HG03520 (cell line): ENCODE measurements at regions not wholly inside any gene's neighbourhood (a gene's known extent, or its start where the extent isn't known, plus 50 kb on each side); places are given as distances from the start of the nearest gene placed in this dataset.
"Not testable (repeated sequence)": the region's sequence is repeated elsewhere in the genome, so short reads cannot be mapped to it uniquely, and the experiment has no call there.

ENCODE experiments used
- ATAC-seq: cut with Tn5 transposase; IDR thresholded peaks from one replicate; pipeline ENCODE4 v1.9.1; 2021; ENCODE audit warnings: mild to moderate bottlenecking, moderate library complexity; ENCODE audit not compliant: unreplicated experiment

DNA sequence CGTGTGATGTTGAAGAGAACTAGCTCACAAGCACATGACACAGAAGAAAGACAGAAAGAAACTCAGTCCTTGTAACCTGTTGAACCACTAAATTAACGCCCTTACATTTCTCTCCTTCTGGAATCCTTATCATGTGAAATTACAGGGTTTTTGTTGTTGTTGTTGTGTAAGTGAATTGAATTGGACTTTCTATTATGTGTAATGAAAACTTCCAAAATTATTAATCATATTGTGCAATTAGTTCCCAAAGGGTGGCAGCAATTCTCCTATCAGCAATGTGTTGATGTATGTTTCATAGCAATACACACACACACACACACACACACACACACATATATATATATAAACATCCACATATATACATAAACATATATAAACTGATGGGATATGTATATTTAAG lies 402.2 kb upstream of the TCF4 start:
- ATAC-seq = no peak

- no peak for ATAC-seq
Measured at GRCh38 chr18:55988537-55988936, 400.5 kb upstream of the TCF4 start.

- ATAC-seq = no peak
Measured at GRCh38 chr18:55983433-55983832, 395.4 kb upstream of the TCF4 start.

DNA sequence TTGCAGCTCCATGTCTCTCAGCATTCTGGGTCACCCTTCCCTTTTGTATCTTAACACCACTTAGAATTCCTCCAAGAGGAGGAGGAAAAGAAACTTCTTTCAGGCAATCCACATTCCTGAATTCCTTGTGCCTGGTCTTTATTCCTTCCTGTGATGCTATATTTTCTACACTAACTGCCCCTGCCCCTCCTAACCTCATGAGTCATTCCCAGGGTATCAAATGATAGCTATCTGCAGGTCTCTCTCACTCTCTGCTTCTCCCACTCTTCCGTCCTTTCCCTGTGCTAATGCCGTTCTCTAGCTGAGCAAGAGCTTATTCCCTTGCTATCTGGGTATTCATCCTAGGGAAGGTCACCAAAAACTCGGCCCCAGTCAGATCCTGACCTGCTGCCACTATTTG lies 395.0 kb upstream of the TCF4 start:
- no peak for ATAC-seq

GRCh38 chr18:55981712-55982475 lies 393.9 kb upstream of the TCF4 start:
- no peak for ATAC-seq

- ATAC-seq = no peak
Measured at GRCh38 chr18:55974521-55974920, 386.5 kb upstream of the TCF4 start.

DNA sequence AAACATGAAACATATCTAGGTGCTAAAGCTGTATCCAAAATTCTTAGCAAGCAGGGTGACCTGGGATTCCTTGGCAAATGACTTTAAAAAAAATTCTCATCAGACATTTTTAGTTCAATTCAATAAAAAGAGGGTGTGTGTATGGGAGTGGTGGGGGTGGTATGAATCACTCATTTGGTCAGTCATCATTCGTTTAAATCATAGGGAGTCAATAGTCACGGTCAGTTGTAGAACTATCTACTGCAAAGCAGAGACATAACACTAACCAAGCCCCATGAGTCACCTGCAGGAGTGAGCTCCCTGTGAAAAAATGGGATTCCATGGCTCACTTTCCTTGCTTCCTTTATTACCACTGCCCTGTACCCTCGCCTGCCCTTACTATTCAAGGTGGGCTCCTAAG lies 380.6 kb upstream of the TCF4 start:
- no peak for ATAC-seq

GRCh38 chr18:55967019-55967418 lies 379.0 kb upstream of the TCF4 start:
- ATAC-seq = no peak

- ATAC-seq = no peak
Measured at GRCh38 chr18:55964171-55964570, 376.2 kb upstream of the TCF4 start.

DNA sequence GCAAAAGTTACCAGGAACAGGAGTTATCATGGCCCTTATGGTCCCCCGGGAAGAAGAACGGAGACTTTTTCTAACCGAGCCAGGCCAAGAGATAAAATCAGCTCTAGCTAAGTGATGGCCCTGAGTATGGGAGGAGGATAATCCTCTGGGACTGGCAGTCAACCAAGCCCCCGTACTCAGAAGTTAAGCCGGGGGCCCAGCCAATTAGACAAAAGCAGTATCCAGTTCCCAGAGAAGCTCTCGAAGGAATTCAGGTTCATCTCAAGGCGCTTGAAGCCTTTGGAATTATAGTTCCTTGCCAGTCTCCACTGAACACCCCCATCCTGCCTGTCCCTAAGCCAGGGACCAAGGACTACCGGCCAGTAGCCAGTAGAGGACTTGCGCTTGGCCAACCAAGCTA lies 365.3 kb upstream of the TCF4 start:
- no peak for ATAC-seq

- ATAC-seq = not testable (repeated sequence)
Measured at GRCh38 chr18:55951738-55952137, 363.7 kb upstream of the TCF4 start.

- no peak for ATAC-seq
Measured at GRCh38 chr18:55950379-55951166, 362.6 kb upstream of the TCF4 start.

DNA sequence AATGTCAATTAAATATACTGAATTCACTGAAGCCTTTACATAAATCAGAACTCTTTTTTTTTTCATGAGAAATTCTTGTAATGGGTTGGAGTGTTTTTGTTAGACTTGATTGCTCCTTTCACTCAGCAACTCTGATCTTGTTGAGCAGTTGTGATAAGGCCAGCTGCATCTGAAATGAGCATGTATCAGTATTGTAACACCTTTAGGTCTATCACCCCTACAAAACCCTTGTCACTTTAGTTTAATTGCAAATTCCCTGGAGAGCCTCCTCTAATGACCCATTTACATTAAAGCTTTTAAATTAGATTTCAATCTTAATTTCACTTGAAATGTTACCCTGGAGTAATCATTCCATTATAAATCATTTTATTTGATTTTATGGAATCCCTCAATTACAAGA lies 346.8 kb upstream of the TCF4 start:
- no peak for ATAC-seq

DNA sequence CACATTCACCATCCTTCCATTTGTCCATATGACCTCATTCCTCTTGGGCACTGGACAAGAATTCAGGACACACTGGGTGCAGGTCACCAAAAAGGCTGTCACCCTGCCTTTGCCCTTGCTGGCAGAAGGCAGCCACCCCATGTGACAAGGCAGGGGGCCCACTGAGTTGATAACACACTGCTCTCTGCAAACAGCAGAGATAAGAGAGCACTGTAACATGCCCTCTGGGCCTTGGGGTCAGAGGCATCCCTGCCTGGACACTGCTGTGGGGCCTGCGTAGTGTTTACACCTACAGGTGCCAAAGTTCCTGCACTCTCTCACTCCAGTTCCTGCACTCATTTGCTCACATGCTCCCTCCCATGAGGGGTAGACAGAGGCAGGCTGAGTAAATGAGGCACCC lies 344.7 kb upstream of the TCF4 start:
- ATAC-seq = no peak

GRCh38 chr18:55927831-55928230 lies 339.8 kb upstream of the TCF4 start:
- no peak for ATAC-seq

DNA sequence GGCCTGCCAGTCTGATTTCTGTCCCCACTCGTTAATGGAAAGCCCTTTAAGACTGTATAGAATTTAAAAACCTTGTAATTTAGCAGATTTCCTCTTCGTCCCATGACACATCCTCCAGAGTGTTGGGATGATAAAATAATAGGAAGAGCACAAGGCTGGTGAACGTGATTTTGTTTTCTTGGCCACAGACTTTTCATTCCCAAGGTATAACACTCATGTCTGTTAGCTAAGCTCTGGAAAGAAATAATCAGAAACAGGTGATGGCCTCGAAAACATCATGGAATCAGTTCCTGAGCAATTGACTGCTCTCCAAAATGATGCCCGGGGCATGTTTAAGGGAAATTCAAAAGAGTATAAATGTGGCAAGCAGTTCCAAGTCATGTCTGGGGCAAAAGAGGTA lies 337.8 kb upstream of the TCF4 start:
- no peak for ATAC-seq

- no peak for ATAC-seq
Measured at GRCh38 chr18:55920063-55920462, 332.1 kb upstream of the TCF4 start.

DNA sequence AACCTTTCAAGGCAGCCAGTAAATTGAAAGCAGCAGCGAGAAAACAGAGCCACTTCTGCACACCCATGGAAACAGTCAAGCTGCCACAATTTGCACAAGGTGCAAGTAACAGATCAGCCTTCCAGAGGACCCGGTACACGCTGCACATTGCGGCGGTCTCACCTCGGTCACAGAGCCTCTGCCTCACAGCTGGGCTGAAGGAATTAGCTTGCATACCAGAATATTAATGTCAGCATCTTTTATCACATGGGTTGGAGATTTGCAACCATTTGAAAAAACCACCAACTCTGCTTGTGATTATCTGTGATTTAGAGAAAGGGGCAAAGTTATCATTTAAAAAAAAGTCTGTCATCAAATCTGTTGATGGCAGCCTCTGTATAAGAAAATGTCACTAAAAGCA lies 330.5 kb upstream of the TCF4 start:
- no peak for ATAC-seq

DNA sequence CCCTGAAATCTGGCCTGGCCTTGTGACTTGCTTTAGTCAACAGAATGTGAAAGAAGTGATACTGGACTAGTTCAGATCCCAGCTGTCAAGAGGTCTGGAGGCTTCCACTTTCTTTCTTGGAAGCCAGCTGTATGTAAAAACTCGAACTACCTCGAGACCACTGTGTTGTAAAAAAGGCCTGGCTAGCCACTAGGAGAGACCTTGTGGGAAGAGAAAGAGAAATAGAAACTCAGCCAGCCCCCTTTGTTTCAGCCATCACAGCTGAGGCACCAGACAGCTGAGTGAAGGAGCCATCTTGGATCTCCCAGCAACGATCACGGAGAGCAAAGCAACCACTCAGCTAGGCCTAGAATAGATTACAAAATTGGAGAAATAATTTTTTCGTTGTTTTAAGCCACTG lies 324.9 kb upstream of the TCF4 start:
- ATAC-seq = no peak

GRCh38 chr18:55912071-55912470 lies 324.1 kb upstream of the TCF4 start:
- ATAC-seq = no peak

DNA sequence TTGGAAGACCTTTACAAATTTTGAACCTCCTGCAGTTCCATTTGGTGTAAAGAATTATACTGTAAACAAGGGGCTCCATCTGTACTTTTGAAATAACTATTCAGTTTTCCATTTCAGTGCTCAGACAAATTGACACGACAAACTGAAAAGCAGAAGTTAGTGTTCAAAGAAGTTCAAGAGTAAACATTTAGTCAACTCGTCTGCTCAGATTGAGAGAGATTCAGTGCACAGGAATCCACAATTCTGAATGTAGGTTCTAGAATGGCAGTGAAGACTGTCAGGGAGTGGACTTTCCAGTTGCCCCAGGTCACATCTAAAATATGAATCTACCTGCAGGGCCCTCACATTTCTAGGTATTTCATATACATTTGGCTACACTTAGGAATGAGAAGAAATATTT lies 322.3 kb upstream of the TCF4 start:
- ATAC-seq = no peak

DNA sequence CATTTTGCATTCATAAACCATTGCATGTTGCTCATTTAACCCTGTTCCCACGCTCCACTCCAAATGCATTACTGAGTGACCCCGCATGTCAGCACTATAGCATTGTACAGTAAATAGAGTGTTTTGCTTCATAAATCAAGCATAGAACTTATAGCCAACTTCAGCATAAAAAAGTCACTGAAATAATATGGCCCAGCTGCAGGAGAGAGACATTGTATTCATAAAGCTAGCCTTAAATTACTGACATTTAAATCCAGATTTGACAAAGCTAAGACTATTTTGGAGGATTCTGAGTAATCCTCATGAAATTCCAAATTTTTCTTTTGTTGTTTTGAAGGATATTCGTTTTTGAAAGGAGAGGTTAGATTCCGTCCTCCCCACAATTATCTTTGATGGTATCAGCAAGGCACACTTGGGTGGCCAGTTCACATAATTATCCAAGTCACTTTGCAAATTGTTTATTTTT lies 320.9 kb upstream of the TCF4 start:
- ATAC-seq = no peak
